Cardiac fibroblast (primary cell): ENCODE measurements at regions not wholly inside any gene's neighbourhood (a gene's known extent, or its start where the extent isn't known, plus 50 kb on each side); places are given as distances from the start of the nearest gene placed in this dataset.

Experiments
- DNase-seq, 2 donors: peaks; one replicate each; pipeline versions ENCODE4 v3.0.0 to v3.0.0-alpha.2; 2010; ENCODE audit warnings: low read depth in 2 of 2
- H3K4me3 ChIP-seq, 2 donors: replicated peaks in 1 of 2; 1 replicate in 1 of 2; 2 replicates in 1 of 2; pipeline ENCODE4 v1.5.1; 2011; ENCODE audit warnings: low read depth in 2 of 2, low read length in 2 of 2, mild to moderate bottlenecking in 2 of 2, moderate library complexity in 1 of 2
- CTCF ChIP-seq: IDR thresholded peaks from one replicate; pipeline ENCODE4 v1.5.1; 2011; ENCODE audit warnings: low read depth, mild to moderate bottlenecking, low read length, inconsistent platforms

DNA sequence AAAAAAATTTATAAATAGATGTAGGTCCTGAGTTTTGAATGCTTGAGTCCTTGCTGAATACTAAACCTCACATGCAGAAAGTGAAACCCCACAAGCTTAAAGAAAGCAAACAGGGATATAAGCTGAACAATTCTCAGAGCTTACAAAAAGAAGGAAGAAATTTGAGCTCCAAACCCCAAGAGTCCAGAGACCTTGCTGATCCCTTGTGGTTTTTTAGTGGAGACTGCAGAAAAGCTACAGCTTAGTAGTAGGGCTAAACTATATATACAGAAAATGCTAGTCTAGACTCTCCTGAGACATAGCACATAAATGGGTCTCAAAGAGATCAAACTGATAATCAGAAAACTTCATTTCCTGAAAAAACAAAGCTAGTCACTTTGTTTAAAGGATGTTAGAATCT lies 1548.1 kb upstream of the ZEB2 start:
- no peak overlapping the region for H3K4me3 ChIP-seq
- DNase-seq, result no peak
- TF ChIP-seq CTCF, result no peak

DNA sequence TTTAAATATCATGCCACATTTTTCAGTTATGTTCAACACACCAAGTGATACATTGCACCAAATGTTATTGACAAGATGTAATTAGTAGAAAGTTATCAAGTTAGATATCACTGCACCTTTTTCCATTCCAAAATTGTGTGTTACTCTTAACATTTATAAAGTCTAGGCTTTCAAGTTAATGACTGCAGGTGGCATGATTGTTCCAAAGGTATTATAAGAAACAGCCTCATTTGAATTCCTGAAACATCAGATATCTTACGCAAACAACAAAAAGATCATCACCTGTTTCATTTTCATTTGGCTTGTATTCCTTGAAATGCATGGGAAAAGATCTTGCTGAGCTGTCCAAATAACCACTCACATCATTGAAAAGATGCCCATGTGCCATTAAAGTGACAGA lies 1528.2 kb upstream of the ZEB2 start:
- no peak for TF ChIP-seq CTCF
- DNase-seq, result no peak
- no peak overlapping the region for H3K4me3 ChIP-seq

DNA sequence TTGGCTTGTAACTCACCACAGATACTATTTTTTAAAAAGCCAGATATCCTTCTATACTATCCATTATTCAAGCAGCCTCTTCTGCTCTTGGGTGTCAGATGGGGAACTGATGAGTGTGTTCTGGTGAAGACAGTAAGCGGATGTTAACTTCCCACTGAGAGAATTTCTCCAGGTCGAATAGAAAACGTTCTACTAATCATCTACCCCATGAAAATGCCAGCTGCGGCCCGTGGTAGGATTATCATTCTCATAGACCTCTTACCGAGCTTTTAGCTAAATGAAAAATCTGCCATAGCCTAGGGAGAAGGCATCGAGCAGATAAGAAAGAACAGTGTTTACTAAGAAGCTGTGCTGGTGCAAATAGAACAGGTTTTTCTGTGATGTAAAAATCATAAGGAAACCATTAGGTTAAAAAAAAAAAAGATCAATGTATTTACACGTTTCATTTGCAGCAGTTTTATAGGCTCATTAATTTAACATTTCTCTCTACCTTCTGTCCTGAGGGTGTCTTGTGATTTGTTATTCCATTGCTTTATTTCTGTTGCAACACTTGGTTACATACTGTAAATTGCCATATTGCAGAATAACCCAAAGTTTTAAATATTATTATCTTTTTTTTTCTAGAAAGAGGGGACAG lies 1521.5 kb upstream of the ZEB2 start:
- DNase-seq, result no peak
- TF ChIP-seq CTCF, result no peak

GRCh38 chr2:146040051-146040450 lies 1520.1 kb upstream of the ZEB2 start:
- no peak overlapping the region for H3K4me3 ChIP-seq
- no peak for DNase-seq
- no peak for TF ChIP-seq CTCF

More for the DNA sequence above, 1521.5 kb upstream of the ZEB2 start:
- no peak overlapping the region for H3K4me3 ChIP-seq

DNA sequence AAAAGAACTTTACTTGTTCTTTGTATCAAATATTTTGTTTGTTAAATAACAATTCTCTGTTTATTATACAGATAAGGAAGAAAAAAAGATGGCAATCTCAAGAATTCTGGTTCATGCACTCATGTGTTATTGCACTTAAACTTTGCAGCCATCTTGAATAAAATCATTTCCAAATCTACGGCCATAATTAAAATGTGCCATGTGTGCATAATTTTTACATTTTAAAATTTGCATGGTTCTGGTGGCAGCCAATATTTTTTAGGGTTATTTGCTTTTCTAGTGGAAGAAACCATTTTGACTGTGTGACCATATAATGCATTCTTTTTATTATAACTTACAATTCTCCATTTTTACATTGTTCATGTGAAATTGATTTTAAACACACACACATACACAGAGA lies 1518.1 kb upstream of the ZEB2 start:
- H3K4me3 ChIP-seq, result no peak overlapping the region
- TF ChIP-seq CTCF, result no peak
- no peak for DNase-seq

DNA sequence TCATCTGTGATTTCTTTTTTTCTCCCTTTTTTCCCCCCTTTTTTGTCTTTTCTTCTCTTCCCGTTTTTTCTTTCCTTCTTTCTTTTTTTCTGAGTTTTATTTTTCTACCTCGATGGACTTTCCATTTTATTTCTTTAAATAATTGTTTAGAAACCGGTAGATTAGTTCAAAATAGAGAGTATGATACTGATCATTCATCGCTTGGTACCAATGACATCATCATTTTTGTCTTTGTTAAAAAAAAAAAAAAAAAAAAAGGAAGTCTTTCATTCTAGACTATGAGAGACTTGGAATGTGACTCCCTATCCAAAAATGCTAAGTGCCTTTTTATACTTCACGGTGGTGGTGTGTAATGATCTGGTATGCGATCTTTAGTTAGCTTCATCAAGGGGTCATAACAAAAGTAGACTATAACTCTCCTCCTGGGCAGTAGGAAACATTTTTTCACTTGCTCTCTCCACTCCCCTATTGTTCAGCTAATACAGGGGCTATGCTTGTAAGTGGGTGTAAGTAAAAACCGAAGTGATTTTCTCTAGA lies 1517.5 kb upstream of the ZEB2 start:
- H3K4me3 ChIP-seq, result no peak overlapping the region
- peak in 1 of 2 donors; percentile 2 for DNase-seq
- TF ChIP-seq CTCF, result no peak

GRCh38 chr2:146031158-146031557 lies 1511.2 kb upstream of the ZEB2 start:
- TF ChIP-seq CTCF, result no peak
- no peak overlapping the region for H3K4me3 ChIP-seq
- DNase-seq, result peak in 1 of 2 donors; percentile 2
